Uterus (tissue), 2 donors: ENCODE measurements at regions not wholly inside any gene's neighbourhood (a gene's known extent, or its start where the extent isn't known, plus 50 kb on each side); places are given as distances from the start of the nearest gene placed in this dataset.

Experiments used
- POLR2A ChIP-seq, 2 donors: fragments of 450-650 bp; IDR thresholded peaks; one replicate each; pipeline ENCODE4 v1.6.1; 2016; ENCODE audit warnings: antibody characterized with exemption in 2 of 2, mild to moderate bottlenecking in 1 of 2, moderate library complexity in 1 of 2
- TF ChIP-seq, protein P1 (sequence below), 4 experiments: fragments of 200-600 bp in 2 of 4; fragments of 450-650 bp in 2 of 4; sonication (generic) in 2 of 4; IDR thresholded peaks; one replicate each; pipeline ENCODE4 v1.5.1; 2016 to 2019; ENCODE audit warnings: antibody characterized with exemption in 4 of 4, mild to moderate bottlenecking in 2 of 4, moderate library complexity in 1 of 4

DNA sequence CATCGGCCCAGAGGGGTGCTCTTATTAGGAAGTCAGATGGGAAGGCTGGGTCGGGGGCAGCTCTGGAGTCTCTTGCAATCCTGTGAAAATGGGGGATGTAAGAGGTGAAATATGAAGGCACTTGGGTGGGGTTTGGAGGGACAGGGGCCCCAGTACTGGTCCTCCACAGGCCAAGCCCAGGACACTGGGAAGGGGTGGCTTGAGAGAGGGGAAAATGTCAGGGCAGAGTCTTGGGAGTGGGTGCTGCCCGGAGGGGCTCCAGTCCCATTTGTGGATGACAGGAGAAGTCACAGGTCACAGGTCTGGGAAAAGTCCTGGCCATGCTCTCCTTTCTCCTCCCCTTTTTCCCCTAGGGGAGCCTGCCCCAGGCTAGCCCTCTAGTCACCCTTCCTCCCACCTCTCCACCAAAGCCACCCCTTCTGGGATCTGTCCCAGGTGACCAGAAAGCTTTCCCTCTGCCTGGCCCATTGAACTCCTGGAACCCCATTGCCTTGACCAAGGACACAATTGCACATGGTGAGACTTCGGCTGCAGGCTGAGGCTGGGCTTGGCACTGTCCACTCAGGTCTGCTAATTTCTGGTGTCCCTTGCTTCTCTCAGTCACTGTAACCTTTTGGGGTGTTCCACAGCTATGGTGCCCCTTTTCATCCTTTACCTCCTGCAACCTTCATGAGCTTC lies 1465.0 kb downstream of the TBC1D22A start:
- TF ChIP-seq, protein P1, sequence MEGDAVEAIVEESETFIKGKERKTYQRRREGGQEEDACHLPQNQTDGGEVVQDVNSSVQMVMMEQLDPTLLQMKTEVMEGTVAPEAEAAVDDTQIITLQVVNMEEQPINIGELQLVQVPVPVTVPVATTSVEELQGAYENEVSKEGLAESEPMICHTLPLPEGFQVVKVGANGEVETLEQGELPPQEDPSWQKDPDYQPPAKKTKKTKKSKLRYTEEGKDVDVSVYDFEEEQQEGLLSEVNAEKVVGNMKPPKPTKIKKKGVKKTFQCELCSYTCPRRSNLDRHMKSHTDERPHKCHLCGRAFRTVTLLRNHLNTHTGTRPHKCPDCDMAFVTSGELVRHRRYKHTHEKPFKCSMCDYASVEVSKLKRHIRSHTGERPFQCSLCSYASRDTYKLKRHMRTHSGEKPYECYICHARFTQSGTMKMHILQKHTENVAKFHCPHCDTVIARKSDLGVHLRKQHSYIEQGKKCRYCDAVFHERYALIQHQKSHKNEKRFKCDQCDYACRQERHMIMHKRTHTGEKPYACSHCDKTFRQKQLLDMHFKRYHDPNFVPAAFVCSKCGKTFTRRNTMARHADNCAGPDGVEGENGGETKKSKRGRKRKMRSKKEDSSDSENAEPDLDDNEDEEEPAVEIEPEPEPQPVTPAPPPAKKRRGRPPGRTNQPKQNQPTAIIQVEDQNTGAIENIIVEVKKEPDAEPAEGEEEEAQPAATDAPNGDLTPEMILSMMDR (IDR thresholded peaks at IDR 0.05), result no peak
- no peak for TF ChIP-seq POLR2A (IDR thresholded peaks at IDR 0.05)
